ENCODE measurements at regions not wholly inside any gene's neighbourhood (a gene's known extent, or its start where the extent isn't known, plus 50 kb on each side); places are given as distances from the start of the nearest gene placed in this dataset.

DNA sequence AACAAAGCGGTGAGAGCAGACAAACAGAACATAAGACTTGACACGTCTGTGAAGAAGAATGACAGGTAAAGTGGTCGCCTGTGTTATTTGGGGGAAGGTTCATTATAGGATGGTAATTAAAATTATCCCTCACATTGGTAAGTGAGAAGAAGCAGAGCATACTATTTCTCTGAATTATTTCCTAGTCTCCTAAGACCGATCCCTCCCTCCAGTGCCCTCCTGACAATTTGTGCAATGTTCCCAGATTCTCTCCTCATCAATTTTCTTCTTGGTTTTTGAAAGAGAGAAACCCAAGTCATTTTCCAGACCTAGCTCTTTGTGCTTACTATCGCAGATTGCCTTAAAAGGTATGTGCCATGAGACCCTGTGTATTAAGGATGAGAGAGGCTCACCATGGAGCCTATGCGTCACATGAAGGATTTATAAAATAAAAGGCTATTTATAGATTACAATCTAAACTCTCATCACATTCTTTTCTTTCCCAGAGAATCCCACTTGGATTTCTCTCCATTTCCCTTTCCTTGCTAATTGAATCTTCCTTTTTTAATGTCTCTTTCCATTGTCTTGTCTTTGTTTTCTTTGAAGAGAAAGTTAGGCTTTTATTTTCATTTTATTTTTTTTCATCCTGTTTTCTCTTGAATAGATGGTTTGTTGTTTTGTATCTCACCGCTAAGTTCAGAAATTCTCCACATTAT lies 112.0 kb downstream of the PPP1R3A start:
- TF ChIP-seq, protein P1, sequence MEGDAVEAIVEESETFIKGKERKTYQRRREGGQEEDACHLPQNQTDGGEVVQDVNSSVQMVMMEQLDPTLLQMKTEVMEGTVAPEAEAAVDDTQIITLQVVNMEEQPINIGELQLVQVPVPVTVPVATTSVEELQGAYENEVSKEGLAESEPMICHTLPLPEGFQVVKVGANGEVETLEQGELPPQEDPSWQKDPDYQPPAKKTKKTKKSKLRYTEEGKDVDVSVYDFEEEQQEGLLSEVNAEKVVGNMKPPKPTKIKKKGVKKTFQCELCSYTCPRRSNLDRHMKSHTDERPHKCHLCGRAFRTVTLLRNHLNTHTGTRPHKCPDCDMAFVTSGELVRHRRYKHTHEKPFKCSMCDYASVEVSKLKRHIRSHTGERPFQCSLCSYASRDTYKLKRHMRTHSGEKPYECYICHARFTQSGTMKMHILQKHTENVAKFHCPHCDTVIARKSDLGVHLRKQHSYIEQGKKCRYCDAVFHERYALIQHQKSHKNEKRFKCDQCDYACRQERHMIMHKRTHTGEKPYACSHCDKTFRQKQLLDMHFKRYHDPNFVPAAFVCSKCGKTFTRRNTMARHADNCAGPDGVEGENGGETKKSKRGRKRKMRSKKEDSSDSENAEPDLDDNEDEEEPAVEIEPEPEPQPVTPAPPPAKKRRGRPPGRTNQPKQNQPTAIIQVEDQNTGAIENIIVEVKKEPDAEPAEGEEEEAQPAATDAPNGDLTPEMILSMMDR (IDR thresholded peaks at IDR 0.05): no peak
- no peak for TF ChIP-seq POLR2AphosphoS5 (IDR thresholded peaks at IDR 0.05)
- TF ChIP-seq EP300 (IDR thresholded peaks at IDR 0.05): no peak
